ENCODE measurements at regions not wholly inside any gene's neighbourhood (a gene's known extent, or its start where the extent isn't known, plus 50 kb on each side); places are given as distances from the start of the nearest gene placed in this dataset.

- TF ChIP-seq, protein P1, sequence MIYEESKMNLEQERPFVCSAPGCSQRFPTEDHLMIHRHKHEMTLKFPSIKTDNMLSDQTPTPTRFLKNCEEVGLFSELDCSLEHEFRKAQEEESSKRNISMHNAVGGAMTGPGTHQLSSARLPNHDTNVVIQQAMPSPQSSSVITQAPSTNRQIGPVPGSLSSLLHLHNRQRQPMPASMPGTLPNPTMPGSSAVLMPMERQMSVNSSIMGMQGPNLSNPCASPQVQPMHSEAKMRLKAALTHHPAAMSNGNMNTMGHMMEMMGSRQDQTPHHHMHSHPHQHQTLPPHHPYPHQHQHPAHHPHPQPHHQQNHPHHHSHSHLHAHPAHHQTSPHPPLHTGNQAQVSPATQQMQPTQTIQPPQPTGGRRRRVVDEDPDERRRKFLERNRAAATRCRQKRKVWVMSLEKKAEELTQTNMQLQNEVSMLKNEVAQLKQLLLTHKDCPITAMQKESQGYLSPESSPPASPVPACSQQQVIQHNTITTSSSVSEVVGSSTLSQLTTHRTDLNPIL (CRISPR knock-in tag; IDR thresholded peaks at IDR 0.05; ENCODE audit: low read depth): no peak
- TF ChIP-seq GLIS3 (CRISPR knock-in tag; IDR thresholded peaks at IDR 0.05) (no peak), ZFP3 (CRISPR knock-in tag; IDR thresholded peaks at IDR 0.05) (no peak)
These were observed 325.0 kb downstream of the OXSM start for GRCh38 chr3:26114851-26115250.

All from SK-N-SH treated with all-trans-retinoic acid at 6 μM for 48 hours (cell line).